Uterus (tissue), 2 donors: ENCODE measurements at regions not wholly inside any gene's neighbourhood (a gene's known extent, or its start where the extent isn't known, plus 50 kb on each side); places are given as distances from the start of the nearest gene placed in this dataset.

ENCODE experiments used
- CTCF ChIP-seq, 4 experiments: fragments of 200-600 bp in 2 of 4; fragments of 450-650 bp in 2 of 4; sonication (generic) in 2 of 4; IDR thresholded peaks; one replicate each; pipeline ENCODE4 v1.5.1; 2016 to 2019; ENCODE audit warnings: antibody characterized with exemption in 4 of 4, mild to moderate bottlenecking in 2 of 4, moderate library complexity in 1 of 4
- POLR2A ChIP-seq, 2 donors: fragments of 450-650 bp; IDR thresholded peaks; one replicate each; pipeline ENCODE4 v1.6.1; 2016; ENCODE audit warnings: antibody characterized with exemption in 2 of 2, mild to moderate bottlenecking in 1 of 2, moderate library complexity in 1 of 2

GRCh38 chr21:20330652-20331051 is 667.6 kb upstream of the NCAM2 start:
- no peak for TF ChIP-seq CTCF (IDR thresholded peaks at IDR 0.05)
- TF ChIP-seq POLR2A (IDR thresholded peaks at IDR 0.05): no peak
